ENCODE measurements at regions not wholly inside any gene's neighbourhood (a gene's known extent, or its start where the extent isn't known, plus 50 kb on each side); places are given as distances from the start of the nearest gene placed in this dataset.

DNA sequence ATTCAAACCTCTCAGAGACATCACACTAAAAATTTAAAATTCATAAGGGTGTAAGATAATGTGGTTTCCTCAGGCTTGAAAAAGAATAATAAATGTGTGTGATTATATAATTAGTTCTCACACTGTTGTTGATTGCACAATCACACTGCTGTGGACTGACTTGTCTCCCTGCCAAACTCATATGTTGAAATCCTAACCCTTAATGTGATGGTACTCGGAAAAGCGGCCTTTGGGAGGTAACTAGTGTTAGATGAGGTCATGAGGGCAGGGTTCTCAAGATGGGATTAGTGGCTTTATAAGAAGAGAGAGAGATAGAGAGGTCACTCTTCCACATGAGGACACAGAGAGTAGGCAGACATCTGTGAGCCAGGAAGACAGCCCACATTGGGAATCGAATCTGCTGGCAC lies 128.5 kb upstream of the COL1A2 start:
- no peak for DNase-seq

GRCh38 chr7:94270772-94271171 lies 123.9 kb upstream of the COL1A2 start:
- no peak for DNase-seq

DNA sequence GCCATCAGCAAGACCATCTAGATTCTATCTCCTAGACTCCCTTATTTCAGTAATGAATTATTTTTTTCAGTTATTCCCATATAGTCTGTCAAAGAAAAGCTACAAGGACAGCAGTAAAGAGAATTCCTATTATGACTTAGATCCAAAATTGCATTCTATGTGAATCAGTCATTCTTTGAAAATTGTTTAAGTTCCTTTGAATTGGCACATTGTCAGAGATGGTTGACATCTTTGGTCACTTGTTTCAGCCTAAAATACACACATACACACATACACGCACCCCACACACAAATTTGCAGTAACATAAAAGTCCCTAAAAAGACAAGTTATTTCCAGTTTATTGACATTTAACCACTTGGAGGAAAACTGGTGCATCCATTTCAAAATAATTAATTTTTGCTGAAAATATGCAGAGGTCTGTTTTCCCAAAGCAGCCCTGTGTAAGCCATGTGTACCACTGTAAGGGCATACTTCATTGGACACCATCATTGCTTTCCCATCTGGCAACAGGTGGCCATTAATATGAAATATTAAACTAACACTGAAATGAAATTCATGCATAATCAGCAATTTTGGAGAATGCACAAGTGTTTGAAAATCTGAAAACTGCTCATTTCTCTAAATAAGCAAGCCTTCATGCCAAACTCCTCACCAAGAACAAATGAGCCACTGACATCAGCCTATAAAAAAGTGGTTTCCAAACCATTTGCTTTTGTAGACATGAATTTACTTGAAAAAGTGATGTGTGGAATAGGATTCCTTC lies 121.7 kb upstream of the COL1A2 start:
- DNase-seq, result no peak

GRCh38 chr7:94274828-94275227 lies 119.9 kb upstream of the COL1A2 start:
- no peak for DNase-seq

DNA sequence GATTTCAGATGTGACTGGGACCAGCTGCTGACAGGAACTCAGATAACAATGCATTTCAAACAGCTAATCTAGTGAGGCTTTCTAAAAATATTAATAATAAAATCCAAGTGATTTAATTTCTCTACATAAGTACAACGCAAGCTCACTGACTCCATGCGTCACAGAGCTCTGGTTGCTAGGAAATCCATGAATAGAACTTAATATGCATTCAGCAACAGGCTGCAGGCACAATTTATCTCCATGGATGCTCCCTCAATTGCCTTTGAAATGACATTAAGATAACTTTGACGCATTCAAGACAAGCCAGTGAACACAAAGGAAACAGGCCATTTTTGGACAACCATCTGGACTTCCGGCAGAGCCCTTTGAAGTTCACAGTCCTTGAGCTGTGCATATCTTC lies 118.7 kb upstream of the COL1A2 start:
- DNase-seq, result no peak

DNA sequence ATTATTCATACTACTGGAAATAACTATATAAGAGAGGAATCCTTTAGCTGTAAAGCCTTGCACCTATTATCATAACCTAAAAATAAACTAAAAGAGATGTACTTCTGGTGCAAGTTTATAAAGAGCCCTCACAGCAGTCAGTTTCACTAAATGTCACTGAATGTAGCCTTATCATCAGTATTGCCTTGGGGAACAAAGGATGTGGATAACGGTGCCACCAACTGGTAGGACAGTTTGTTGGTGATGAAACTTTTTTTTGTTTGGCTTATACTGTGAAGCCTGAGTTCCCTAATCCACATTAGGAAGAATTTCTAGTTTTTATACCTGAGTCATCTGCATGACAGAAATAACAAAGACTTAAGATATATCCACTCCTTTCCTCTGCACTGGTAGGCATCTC lies 117.9 kb upstream of the COL1A2 start:
- no peak for DNase-seq

DNA sequence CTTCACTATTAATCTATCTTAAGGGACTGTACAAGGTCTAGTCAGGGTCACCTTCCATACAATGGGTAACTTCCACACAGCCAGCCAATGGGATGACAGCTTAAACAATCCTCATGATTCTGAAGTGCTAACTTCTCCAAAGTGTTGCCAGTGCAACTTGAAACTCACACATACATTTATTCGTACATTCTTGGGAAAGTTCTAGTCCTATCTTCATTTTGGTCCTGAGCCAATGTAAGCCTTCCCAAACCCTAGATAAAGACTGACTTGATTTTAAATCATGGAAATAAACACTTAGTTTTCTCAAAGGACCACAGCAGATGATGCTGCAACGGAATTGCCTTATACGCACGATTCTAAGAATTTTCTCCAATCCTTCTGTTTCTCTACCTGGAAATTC lies 117.5 kb upstream of the COL1A2 start:
- no peak for DNase-seq

GRCh38 chr7:94280851-94281250 lies 113.8 kb upstream of the COL1A2 start:
- no peak for DNase-seq

DNA sequence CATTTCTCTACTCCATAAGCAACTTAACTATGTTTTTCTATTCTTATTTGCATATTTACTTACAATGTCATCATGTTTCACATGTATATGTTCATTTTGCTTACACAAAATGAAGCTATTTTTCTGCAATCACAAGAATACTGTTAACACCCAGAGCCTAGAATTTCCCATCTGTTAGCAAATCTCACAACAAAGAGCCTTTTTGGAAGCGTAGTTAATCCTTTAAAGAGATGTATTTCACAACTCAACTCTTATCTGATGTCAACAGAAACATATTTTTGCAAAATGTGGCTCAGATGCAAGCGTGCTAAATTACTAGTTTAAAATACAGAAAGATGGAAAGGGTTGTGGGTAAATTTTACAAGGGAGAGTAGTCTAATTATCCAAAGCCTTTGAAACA lies 110.6 kb upstream of the COL1A2 start:
- DNase-seq, result no peak

DNA sequence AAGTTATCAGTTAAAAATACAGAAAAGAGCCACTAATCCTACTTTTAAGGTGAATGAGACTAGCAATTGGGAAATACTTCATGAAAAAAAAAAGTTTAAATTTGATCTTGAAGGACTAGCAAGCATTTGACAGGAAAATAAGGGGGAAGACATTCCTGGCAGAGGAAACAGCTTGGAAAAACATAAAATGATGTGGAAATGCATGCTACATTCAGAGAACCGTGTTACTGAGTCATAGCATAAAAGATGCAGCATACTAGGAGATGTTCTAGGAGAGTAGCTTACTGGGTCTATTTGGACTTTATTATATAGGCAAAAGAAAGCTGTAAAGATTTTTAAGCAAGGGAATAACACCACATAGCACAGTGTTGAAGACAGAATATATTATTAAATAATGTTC lies 108.6 kb upstream of the COL1A2 start:
- no peak for DNase-seq

DNA sequence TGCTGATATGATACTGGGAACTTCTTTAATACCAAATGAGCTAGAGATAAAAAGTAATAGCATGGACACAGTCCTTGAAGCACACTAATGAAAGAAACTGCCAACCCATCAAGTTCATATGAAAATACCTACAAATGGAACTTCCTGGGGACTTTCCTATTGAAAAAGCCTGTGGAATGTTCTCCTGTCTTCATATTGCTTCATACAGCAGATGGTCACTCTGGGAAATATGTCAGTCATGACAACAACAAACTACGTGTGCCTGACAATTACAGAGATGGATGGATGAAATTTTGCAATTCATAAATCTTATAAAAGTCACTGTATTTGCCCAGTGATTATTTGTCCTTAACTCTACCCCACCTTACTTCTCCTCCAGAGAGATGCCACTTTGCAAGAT lies 106.6 kb upstream of the COL1A2 start:
- no peak for DNase-seq

GRCh38 chr7:94289071-94289470 lies 105.6 kb upstream of the COL1A2 start:
- DNase-seq, result peak in 36 of 58 donors; percentile 1 to 65 (median 16)

DNA sequence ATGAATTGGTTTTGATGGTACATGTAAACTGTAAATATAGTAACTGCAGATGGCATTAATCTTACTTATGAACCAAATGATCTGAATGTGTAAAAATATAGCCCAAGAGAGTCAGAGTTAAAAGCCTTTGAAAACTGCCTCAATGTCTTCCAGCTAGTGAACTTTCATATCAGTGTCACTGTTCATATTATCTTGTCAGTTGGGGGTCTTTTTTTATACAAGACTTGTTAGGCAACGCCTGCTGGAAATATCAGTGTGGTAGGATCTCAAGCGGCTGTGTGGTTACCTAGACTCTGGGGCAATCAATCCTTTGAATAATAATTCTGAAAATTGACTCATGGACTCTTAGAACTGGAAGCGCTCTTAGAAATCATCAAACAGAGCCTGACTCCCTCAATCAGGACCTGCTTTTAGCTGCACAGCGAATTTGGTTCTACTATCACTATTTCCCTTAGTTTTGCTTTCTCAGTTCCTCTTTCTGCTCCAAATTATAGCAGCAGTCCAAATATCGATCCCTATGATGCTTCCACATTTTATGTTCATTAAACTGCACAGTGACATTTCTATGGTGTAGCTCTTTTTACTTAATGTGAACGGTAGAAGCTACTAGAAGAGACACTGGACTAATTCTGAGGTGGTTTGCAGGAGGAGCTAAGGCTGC lies 100.1 kb upstream of the COL1A2 start:
- no peak for DNase-seq

- no peak for DNase-seq
These were observed 98.8 kb upstream of the COL1A2 start for GRCh38 chr7:94295850-94296249.

DNA sequence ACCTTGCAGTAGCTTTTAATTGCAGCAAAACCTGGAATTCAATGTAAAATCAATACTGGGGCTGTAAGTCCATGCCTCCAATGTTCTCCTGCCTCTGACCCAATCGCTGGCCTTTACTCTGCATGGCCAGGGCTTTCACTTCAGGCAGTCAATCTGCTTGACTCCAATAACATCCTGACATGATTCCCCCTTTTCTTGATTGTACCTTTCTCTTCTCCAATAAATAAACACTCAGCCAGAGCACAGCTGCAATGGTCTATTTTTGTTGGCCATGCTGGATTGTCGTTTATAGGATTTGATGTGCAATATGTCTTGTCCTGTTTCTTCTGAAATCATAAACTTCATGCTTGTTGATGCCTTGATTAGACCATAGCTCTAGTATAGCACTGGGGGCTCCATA lies 97.8 kb upstream of the COL1A2 start:
- no peak for DNase-seq

GRCh38 chr7:94297397-94297838 lies 97.3 kb upstream of the COL1A2 start:
- no peak for DNase-seq

DNA sequence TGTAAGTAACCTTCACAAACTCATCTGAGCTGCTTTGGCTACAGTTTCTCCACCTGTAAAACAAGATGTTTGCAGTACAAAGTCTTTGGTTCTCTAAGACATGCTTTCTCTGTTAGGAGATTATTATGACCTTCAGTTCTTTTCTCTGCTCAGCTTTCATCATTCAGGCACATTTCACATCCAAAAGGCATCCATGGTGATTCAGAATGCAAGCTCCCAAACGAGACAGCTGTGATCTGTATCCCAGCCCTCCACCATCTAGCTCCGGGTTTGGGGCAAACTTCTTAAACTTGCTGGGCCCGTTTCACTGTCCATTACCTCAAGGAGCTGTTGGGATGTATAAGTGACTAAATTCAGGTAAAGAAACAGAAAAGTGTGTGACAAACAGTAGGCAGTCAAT lies 95.8 kb upstream of the COL1A2 start:
- DNase-seq, result no peak

DNA sequence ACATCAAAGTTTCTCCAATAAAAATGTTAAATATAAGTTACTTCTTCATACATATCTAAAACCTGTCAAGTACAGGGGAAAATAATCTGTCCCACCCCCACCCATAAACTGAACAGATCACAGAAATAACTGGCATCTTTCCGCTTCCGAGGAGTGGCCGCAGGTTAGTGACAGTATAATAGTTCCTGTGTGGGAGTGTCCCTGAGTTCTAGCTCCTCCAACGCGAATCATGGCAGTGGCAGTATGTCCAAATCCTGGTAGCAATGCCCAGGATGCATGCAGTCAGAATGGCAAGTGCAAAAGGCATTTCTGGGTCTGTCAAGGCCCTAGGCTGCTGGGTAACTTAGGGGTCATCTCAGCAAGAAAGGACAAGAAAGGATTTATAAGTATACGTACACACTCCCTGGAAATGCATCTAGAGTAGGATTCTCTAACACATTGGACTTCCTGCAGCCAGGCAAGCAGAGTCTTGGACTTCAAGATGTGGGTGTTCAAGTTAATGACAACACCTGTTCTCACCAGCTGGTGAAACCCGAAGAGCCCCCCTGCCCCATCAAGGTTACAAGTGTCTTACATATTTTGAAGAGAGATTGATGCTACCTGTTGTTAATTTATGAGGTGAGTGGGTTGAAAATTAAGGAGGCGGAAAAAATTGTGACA lies 94.4 kb upstream of the COL1A2 start:
- no peak for DNase-seq

GRCh38 chr7:94301024-94301586 lies 93.6 kb upstream of the COL1A2 start:
- no peak for DNase-seq

DNA sequence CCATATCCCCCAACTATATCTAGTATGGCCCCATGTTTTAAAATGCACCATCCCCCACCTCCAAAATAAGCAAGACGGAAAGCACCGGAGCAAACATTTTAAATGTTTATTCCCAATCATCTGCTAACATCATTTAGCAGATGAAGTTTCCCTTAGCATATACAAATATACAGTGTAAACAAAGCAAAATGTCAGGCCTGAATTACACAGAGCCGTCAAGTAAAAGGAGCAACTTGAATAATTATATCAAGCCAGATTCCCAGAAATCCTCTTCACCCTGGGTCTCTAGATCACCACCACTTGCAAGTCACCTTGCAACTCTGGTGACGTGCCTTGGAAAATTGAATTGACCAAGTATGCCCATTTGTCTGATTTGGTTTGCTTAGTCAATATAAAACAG lies 91.6 kb upstream of the COL1A2 start:
- DNase-seq, result no peak

- DNase-seq, result no peak
These were observed 91.0 kb upstream of the COL1A2 start for GRCh38 chr7:94303695-94304094.

DNA sequence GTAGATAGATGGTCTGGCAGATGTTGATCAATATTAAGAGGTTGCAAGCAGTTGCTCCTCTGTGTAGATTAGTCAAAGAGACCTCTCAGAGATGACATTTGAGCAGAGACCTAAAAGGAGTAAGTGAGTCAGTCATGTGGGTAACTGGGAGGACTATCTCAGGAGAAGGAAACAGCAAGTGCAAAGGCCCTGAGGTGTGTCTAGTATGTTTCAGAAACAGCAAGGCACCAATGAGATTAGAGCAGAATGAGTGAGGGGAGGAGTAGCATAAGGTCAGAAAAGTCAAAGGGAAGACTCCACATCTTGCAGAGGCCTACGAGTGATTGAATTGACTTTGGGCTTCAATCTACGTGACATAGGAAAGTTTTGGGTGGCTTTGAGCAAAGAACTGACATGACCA lies 89.8 kb upstream of the COL1A2 start:
- no peak for DNase-seq

All from anterior cingulate cortex (tissue), 58 donors.